ENCODE measurements at regions not wholly inside any gene's neighbourhood (a gene's known extent, or its start where the extent isn't known, plus 50 kb on each side); places are given as distances from the start of the nearest gene placed in this dataset.
"Not testable (repeated sequence)": the region's sequence is repeated elsewhere in the genome, so short reads cannot be mapped to it uniquely, and the experiment has no call there.

DNA sequence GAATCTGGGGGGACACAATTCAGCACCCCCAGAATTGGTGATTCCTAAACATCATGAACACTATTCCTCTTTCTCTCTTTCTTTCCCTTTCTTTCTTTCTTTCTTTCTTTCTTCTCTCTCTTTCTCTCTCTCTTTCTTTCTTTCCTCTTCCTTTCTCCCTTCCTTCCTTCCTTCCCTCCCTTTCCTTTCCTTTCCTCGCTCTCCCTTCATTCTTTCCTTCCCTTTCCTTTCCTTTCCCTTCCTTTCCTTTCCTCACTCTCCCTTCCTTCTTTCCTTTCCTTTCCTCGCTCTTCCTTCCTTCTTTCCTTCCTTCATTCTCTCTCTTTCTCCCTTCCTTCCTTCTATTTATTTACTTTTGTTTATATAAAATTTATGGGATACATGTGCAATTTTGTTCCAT, 2616.6 kb upstream of the DEFB115 start:
- TF ChIP-seq ZFP30 (CRISPR knock-in tag; IDR thresholded peaks at IDR 0.05); ESRRG (CRISPR knock-in tag; IDR thresholded peaks at IDR 0.05); TSHZ2 (CRISPR knock-in tag; IDR thresholded peaks at IDR 0.05); OSR1 (CRISPR knock-in tag; IDR thresholded peaks at IDR 0.05); ZFP3 (CRISPR knock-in tag; IDR thresholded peaks at IDR 0.05); PPARA (CRISPR knock-in tag; IDR thresholded peaks at IDR 0.05; ENCODE audit: borderline replicate concordance); CSDC2 (CRISPR knock-in tag; IDR thresholded peaks at IDR 0.05); SNAI2 (CRISPR knock-in tag; IDR thresholded peaks at IDR 0.05); ZNF8 (CRISPR knock-in tag; IDR thresholded peaks at IDR 0.05): not testable (repeated sequence)
- TF ChIP-seq, protein P1, sequence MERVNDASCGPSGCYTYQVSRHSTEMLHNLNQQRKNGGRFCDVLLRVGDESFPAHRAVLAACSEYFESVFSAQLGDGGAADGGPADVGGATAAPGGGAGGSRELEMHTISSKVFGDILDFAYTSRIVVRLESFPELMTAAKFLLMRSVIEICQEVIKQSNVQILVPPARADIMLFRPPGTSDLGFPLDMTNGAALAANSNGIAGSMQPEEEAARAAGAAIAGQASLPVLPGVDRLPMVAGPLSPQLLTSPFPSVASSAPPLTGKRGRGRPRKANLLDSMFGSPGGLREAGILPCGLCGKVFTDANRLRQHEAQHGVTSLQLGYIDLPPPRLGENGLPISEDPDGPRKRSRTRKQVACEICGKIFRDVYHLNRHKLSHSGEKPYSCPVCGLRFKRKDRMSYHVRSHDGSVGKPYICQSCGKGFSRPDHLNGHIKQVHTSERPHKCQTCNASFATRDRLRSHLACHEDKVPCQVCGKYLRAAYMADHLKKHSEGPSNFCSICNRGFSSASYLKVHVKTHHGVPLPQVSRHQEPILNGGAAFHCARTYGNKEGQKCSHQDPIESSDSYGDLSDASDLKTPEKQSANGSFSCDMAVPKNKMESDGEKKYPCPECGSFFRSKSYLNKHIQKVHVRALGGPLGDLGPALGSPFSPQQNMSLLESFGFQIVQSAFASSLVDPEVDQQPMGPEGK (CRISPR knock-in tag; IDR thresholded peaks at IDR 0.05; ENCODE audit: borderline replicate concordance): not testable (repeated sequence)
- TF ChIP-seq, protein P2, sequence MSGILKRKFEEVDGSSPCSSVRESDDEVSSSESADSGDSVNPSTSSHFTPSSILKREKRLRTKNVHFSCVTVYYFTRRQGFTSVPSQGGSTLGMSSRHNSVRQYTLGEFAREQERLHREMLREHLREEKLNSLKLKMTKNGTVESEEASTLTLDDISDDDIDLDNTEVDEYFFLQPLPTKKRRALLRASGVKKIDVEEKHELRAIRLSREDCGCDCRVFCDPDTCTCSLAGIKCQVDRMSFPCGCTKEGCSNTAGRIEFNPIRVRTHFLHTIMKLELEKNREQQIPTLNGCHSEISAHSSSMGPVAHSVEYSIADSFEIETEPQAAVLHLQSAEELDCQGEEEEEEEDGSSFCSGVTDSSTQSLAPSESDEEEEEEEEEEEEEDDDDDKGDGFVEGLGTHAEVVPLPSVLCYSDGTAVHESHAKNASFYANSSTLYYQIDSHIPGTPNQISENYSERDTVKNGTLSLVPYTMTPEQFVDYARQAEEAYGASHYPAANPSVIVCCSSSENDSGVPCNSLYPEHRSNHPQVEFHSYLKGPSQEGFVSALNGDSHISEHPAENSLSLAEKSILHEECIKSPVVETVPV (CRISPR knock-in tag; IDR thresholded peaks at IDR 0.05): not testable (repeated sequence)

All from SK-N-SH treated with all-trans-retinoic acid at 6 μM for 48 hours (cell line).